Mesodermal cell (in vitro differentiated cells): ENCODE measurements at regions not wholly inside any gene's neighbourhood (a gene's known extent, or its start where the extent isn't known, plus 50 kb on each side); places are given as distances from the start of the nearest gene placed in this dataset.

ENCODE experiments used
- H3K27ac ChIP-seq: 2 replicates; pipeline ENCODE4 v1.7.0; 2013; ENCODE audit warnings: mild to moderate bottlenecking, low read depth, low read length, moderate library complexity; ENCODE audit not compliant: severe bottlenecking
- H3K36me3 ChIP-seq: 2 replicates; pipeline ENCODE4 v1.7.1; 2013; ENCODE audit warnings: mild to moderate bottlenecking, low read length, moderate library complexity; ENCODE audit not compliant: control insufficient read depth, insufficient read depth
- H3K4me1 ChIP-seq: one replicate; pipeline ENCODE4 v1.7.1; 2013; ENCODE audit warnings: mild to moderate bottlenecking, low read length; ENCODE audit not compliant: insufficient read depth, control insufficient read depth, poor library complexity, severe bottlenecking
- H3K4me3 ChIP-seq: 2 replicates; pipeline ENCODE4 v1.7.0; 2013; ENCODE audit warnings: low read length, control low read depth, mild to moderate bottlenecking; ENCODE audit not compliant: insufficient read depth, poor library complexity, severe bottlenecking; ENCODE audit errors: extremely low read depth
- H3K9me3 ChIP-seq: 2 replicates; pipeline ENCODE4 v1.7.1; 2013; ENCODE audit warnings: mild to moderate bottlenecking, low read length, moderate library complexity; ENCODE audit not compliant: control insufficient read depth
- WGBS, 2 experiments: methylation state at CpG; one replicate each; pipeline ENCODE4 v1.1.5; 2013; ENCODE audit warnings: missing lambda C conversion rate in 2 of 2; ENCODE audit not compliant: insufficient coverage in 2 of 2; 5-methylcytosine and 5-hydroxymethylcytosine counted together

DNA sequence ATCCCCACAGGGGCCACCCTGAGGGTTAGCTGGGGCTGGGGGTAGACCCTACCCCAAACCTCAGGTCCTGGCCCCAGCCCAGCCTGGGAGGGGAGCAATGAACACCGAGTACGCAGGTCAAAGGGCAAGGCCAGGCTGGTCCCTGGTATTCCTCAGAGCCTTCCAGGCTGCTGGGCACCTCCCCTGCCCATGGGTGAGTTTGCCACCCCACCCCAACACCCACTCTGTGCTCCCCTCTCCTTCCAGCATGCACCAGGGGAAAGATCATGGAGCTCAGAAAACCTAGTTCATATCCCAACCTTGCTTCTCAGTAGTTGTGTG is 103.9 kb upstream of the FOXP4 start:
- H3K4me3 ChIP-seq, result no peak overlapping the region
- no peaks in the 10 kb centered on the region for H3K36me3 ChIP-seq
- no peaks in the 10 kb centered on the region for H3K9me3 ChIP-seq
- peaks cover 21% of the 10 kb centered on the region for H3K4me1 ChIP-seq
- WGBS, 2 experiments, result 82 to 100% methylated on average over 2 of the region's 2 CpGs
- H3K27ac ChIP-seq, result no peak overlapping the region

DNA sequence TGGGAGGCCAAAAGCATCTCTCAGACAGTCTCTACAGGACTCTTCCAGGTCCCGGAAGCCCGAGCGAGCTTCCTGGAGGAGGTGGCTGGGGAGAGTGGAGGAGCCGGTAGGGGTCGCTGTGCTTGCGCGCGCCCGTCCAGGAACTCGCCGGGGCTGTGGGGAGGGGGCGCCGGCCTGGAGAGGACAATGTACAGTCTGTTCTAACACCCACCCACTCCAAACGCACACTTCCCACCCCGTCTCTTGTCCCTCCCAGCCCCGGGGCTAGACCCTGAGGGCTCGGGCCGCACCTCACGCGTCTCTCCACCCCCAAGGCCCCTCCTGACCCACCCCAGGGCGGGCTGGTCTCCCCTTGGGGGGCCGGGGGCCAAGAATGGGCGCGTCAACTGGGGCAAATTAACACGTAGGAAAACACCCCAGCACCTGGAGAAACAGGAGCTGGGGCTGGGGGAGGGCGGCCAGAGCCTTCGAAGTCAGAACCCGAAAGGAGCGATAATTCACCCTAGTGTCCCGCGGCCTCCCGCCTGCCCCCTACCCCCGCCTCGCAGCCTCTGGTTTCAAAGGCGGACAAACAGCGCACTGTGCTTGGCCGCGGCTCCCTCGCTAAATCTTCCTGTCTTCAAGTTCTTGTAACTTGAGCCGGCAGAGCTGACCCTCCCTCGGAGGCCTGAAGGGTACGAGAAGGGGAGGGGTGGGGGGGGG is 103.2 kb upstream of the FOXP4 start:
- H3K9me3 ChIP-seq, result no peaks in the 10 kb centered on the region
- peaks cover 21% of the 10 kb centered on the region for H3K4me1 ChIP-seq
- H3K36me3 ChIP-seq, result no peaks in the 10 kb centered on the region
- peak overlapping the region; percentile 33 for H3K4me3 ChIP-seq
- peak overlapping the region; percentile 94 for H3K27ac ChIP-seq
- 3 to 4% methylated on average over 5 to 12 of the region's 42 CpGs for WGBS, 2 experiments

DNA sequence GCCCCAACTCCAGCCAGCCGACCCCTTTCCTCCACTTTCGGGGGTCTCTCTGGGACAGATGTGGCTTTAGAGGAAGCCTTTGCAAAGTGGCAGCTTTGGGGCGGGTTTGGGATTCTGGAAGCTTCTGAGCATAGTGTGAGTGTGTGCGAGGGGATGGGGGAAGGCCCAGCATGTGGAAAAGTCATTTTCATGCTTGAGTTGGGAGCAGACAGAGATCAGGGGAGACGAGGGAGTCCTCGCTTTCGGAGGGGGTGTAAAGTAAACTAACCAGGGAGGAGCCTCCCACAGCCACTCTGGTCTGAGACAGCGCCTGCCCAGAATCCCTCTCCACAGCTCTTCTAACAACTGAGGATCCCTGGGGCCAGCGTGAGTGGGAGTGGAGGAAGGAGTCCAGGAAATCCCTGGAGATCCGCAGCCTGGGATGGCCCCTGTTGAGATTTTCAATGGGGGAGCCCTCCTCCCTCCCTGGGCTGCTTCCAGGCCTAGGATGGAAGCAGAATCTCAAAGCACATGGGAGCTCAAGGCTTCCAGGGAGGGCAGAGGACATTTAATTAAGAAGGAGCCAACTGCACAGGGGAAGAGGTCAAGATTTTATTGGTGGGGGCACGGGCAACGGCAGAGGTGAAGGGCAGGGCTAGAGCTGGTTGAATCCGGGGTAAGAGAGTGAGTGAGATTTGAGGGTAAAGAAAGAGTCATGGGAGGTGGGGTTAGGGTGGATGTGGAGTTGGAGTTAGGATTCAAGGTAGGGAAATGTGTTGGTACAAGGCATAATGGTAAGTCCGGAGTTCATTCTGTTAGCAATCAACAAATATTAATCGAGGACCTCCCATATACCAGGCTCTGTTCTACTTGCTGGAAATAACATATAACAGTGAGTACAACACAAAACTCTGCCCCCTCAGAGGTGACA is 102.3 kb upstream of the FOXP4 start:
- no peaks in the 10 kb centered on the region for H3K9me3 ChIP-seq
- 18 to 39% methylated on average over 5 to 6 of the region's 15 CpGs for WGBS, 2 experiments
- H3K27ac ChIP-seq, result no peak overlapping the region
- H3K4me1 ChIP-seq, result peaks cover 21% of the 10 kb centered on the region
- H3K4me3 ChIP-seq, result no peak overlapping the region
- no peaks in the 10 kb centered on the region for H3K36me3 ChIP-seq

DNA sequence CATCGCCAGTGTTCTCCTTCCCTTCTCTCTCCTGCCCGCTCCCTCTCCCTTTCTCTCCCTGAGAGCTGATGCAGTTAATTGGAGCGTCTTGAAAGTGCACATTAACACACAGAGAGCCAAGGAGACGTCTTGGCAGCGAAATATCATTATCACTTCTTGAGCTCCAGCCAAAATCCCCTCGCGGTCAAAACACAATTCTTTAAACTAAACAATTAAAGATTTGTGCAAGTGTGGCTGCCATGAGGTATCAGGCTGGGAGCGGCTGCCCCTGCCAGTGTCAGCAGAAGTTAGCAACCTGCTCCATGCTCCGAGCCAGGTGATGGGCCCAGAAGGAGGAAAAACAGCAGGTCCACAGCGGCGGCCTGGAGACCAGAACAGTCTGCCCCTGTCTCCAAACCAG is 100.9 kb upstream of the FOXP4 start:
- Histone ChIP-seq H3K36me3 (no peaks in the 10 kb centered on the region), H3K27ac (no peak overlapping the region), H3K4me3 (no peak overlapping the region), H3K4me1 (peaks cover 18% of the 10 kb centered on the region), H3K9me3 (no peaks in the 10 kb centered on the region)
- WGBS, 2 experiments, result 85 to 88% methylated on average over 6 of the region's 11 CpGs

DNA sequence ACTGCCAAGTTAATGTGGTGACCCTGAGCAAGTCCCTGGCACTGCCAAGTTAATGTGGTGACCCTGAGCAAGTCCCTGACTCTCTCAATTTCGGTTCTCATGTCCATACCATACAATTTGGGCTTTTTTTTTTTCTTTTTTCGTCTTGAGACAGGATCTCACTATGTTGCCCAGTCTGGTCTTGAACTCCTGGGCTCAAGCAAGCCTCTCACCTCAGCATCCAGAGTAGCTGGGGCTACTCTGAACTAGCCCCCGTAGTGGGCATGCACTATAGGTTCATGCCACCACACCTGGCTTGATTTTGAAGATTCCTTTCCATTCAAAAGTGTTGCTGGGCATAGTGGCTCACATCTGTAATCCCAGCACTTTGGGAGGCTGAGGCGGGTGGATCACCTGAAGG is 100.0 kb upstream of the FOXP4 start:
- Histone ChIP-seq H3K4me1 (peaks cover 20% of the 10 kb centered on the region), H3K36me3 (no peaks in the 10 kb centered on the region), H3K27ac (no peak overlapping the region), H3K9me3 (no peaks in the 10 kb centered on the region), H3K4me3 (no peak overlapping the region)
- WGBS, 2 experiments, result 71 to 100% methylated on average over 1 to 3 of the region's 4 CpGs

DNA sequence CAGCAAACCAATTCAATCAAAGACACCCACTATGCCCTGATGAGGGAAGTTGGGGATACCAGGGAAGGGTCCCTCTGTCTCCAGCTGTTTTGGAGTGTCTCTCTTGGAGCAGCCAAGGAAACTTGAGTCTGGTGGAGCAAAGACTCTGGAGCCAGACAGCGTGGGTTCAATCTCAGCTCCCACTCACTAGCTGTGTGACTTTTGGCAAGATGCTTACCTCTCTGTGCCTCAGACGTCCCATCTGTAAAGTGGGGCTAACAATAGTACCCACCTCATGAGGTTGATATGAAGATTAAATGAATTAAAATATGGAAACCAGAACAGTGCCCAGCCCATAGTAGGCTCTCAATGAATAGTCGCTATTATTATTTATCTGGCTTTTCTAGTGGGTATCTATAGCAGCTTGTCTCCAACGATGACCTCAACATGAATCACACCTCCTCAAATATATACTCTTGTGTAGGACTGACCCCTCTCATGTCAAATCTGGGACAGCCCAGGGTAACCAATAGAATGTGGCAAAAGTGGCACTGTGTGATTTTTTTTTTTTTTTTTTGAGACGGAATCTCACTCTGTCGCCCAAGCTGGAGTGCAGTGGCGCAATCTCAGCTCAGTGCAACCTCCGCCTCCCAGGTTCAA is 99.2 kb upstream of the FOXP4 start:
- no peaks in the 10 kb centered on the region for H3K36me3 ChIP-seq
- peaks cover 25% of the 10 kb centered on the region for H3K4me1 ChIP-seq
- H3K27ac ChIP-seq, result no peak overlapping the region
- H3K9me3 ChIP-seq, result no peaks in the 10 kb centered on the region
- WGBS, 2 experiments, result 88 to 91% methylated on average over 4 to 6 of the region's 8 CpGs
- H3K4me3 ChIP-seq, result no peak overlapping the region

DNA sequence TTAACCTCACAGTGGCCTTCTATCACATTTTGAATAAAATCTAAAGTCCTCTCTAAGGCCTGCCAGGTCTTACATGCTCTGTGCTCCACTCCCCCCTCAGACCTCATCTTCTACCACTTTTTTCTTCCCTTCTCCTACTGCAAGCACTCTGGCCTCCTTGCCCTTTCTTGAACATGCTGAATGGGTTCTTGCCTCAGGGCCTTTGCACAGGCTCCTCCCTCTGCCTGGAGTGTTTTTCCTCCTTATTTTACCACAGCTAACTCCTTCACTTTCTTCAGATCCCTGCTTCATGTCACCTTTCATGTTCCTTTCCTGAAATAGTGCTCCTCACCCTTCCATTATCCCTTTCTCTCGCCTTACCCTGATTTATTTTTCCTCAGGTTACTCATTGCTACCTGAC is 97.9 kb upstream of the FOXP4 start:
- Histone ChIP-seq H3K36me3 (no peaks in the 10 kb centered on the region), H3K27ac (no peak overlapping the region), H3K4me3 (no peak overlapping the region), H3K9me3 (no peaks in the 10 kb centered on the region), H3K4me1 (peaks cover 18% of the 10 kb centered on the region)
- WGBS, 2 experiments, result 100% methylated on average over 1 of the region's 1 CpG; no CpG with 5 or more reads in 1 of the 2 experiments

DNA sequence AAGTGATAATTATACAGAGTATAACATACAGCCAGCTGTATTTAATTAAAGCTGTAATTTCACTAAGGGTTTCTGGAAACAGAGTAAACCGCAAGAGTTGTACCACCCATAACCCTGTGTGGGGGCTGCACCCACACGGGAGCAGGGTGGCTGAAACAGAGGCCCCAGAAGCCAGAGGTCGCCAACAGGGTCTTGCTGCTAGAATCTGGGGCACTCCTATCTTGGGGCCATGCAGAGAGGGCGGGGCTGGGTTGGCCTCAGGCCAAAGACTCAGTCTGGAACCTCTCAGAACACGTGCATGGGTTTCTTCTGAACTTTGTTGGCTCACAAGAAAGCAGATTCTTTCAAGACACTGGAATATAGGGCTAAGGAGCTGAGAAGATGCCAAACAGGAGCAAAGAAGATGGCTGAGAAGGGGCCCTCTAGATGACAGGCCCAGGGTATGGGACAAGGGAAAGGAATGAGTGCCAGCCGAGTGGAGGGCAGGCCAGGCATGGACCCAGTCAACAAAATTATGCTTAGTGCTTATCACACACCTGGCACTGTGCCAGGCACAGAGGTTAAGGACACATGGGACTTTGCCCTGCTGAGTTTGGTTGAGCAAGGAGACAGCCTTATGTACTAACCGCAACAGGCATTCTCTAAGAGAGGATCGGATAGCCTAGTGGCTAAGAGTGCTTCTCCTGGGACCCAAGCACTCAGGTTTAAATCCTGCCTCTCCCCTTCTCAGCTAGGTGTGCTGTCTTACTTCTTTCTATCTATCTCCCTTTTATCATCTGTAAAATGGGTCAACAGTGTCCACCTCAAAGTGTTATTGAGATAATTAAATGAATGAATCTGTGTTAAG is 96.6 kb upstream of the FOXP4 start:
- WGBS, 2 experiments, result 82 to 83% methylated on average over 7 to 8 of the region's 8 CpGs
- Histone ChIP-seq H3K9me3 (no peaks in the 10 kb centered on the region), H3K4me1 (peaks cover 11% of the 10 kb centered on the region)

DNA sequence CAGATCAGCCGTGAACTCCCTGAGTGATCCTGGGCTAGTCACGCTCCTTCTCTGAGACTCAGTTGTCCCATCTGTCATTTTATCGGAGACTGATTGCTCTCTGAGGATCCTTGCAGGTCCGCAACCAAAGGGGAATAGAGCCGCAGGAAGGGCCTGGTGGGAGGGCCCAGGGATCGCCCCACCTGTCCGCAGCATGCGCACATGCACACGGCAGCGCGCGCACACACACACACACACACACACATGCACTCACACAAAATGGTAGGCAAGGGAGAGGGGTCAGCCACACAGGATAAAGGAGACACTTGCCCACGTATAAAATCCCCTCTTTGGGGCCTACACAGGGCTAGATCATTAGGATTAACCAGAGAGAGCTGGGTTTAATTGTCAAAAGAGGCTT is 95.6 kb upstream of the FOXP4 start:
- WGBS, 2 experiments, result 72 to 94% methylated on average over 6 to 12 of the region's 13 CpGs
- Histone ChIP-seq H3K9me3 (no peaks in the 10 kb centered on the region), H3K4me3 (no peak overlapping the region), H3K27ac (no peak overlapping the region), H3K36me3 (no peaks in the 10 kb centered on the region), H3K4me1 (peaks cover 16% of the 10 kb centered on the region)

More for the DNA sequence above, 96.6 kb upstream of the FOXP4 start:
- Histone ChIP-seq H3K4me3 (no peak overlapping the region), H3K27ac (no peak overlapping the region), H3K36me3 (no peaks in the 10 kb centered on the region)

DNA sequence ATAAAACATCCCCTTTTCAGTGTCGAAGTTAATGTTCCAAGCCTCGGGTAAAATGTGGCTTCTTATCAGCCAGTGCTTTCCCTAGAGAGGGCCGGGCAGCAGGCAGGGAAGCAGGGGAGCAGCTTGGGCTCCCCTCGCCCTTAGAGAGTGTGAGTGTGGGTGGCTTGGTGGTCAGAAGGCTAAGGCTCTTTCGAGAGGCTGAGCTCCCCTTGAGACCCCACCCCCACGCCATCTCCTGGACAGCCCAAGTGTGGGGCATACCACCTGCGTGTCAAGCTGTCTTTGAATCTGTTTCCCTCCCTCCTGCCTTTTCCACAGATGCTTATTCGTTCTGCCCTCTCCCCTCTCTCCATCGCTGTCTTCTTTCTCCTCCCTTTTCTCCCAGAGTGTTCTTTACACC is 95.1 kb upstream of the FOXP4 start:
- WGBS, 2 experiments, result 52 to 61% methylated on average over 7 to 8 of the region's 9 CpGs

More for the DNA sequence above, 95.1 kb upstream of the FOXP4 start:
- Histone ChIP-seq H3K4me3 (no peak overlapping the region), H3K36me3 (no peaks in the 10 kb centered on the region), H3K4me1 (peaks cover 20% of the 10 kb centered on the region), H3K9me3 (no peaks in the 10 kb centered on the region), H3K27ac (no peak overlapping the region)
